Stomach (tissue), 4 donors: ENCODE measurements at regions not wholly inside any gene's neighbourhood (a gene's known extent, or its start where the extent isn't known, plus 50 kb on each side); places are given as distances from the start of the nearest gene placed in this dataset.

Experiments used
- CTCF ChIP-seq, 7 experiments: fragments of 450-650 bp in 4 of 7; fragments of 200-600 bp in 3 of 7; sonication (generic) in 3 of 7; IDR thresholded peaks; one replicate each; pipeline ENCODE4 v1.5.1; 2016 to 2019; ENCODE audit warnings: antibody characterized with exemption in 7 of 7, control low read depth in 2 of 7, mild to moderate bottlenecking in 1 of 7
- EP300 ChIP-seq: sonication (generic); formaldehyde crosslinking; IDR thresholded peaks from one replicate; pipeline ENCODE4 v1.6.1; 2017; ENCODE audit warnings: antibody characterized with exemption
- POLR2A ChIP-seq, 4 donors: fragments of 450-650 bp; IDR thresholded peaks; one replicate each; pipeline ENCODE4 v1.6.1; 2016; ENCODE audit warnings: antibody characterized with exemption in 4 of 4, control low read depth in 2 of 4, mild to moderate bottlenecking in 1 of 4, moderate library complexity in 1 of 4
- POLR2AphosphoS5 ChIP-seq, 3 donors: sonication (generic); formaldehyde crosslinking; IDR thresholded peaks; one replicate each; pipeline ENCODE4 v1.6.1; 2016; ENCODE audit warnings: antibody characterized with exemption in 3 of 3

GRCh38 chr18:6595666-6596065 lies 133.8 kb upstream of the ARHGAP28 start:
- no peak for TF ChIP-seq POLR2AphosphoS5 (IDR thresholded peaks at IDR 0.05)
- no peak for TF ChIP-seq POLR2A (IDR thresholded peaks at IDR 0.05)
- TF ChIP-seq CTCF (IDR thresholded peaks at IDR 0.05) = no peak
- no peak for TF ChIP-seq EP300
